Heart right ventricle (tissue), 16 donors: ENCODE measurements at regions not wholly inside any gene's neighbourhood (a gene's known extent, or its start where the extent isn't known, plus 50 kb on each side); places are given as distances from the start of the nearest gene placed in this dataset.

Experiments used
- ATAC-seq, 8 donors: fragments of 200-7000 bp; cut with Tn5 transposase; one replicate each; pipeline ENCODE4 v1.9.1; 2020; ENCODE audit warnings: mild to moderate bottlenecking in 8 of 8, moderate library complexity in 8 of 8, moderate number of reproducible peaks in 1 of 8
- DNase-seq, 2 donors: peaks; one replicate each; pipeline ENCODE4 v3.0.0-alpha.2; 2020
- H3K27ac ChIP-seq, 10 donors: fragments of 200-600 bp; sonication (generic) in 2 of 10; one replicate each; pipeline versions ENCODE4 v1.5.0 to v1.8.0; 2020 to 2022; ENCODE audit warnings: mild to moderate bottlenecking in 3 of 10
- H3K27me3 ChIP-seq, 7 donors: fragments of 200-600 bp; one replicate each; pipeline ENCODE4 v1.8.0; 2021 to 2022; ENCODE audit warnings: mild to moderate bottlenecking in 2 of 7
- H3K36me3 ChIP-seq, 9 donors: fragments of 200-600 bp; sonication (generic) in 1 of 9; one replicate each; pipeline versions ENCODE4 v1.5.0 to v1.8.0; 2020 to 2022; ENCODE audit warnings: mild to moderate bottlenecking in 2 of 9
- H3K4me1 ChIP-seq, 9 donors: fragments of 200-600 bp; sonication (generic) in 1 of 9; one replicate each; pipeline versions ENCODE4 v1.5.0 to v1.8.0; 2020 to 2022; ENCODE audit warnings: mild to moderate bottlenecking in 4 of 9
- H3K4me3 ChIP-seq, 10 donors: fragments of 200-600 bp; sonication (generic) in 2 of 10; one replicate each; pipeline versions ENCODE4 v1.5.0 to v1.8.0; 2020 to 2022; ENCODE audit warnings: mild to moderate bottlenecking in 7 of 10, moderate library complexity in 2 of 10
- H3K9me3 ChIP-seq, 11 donors: fragments of 200-600 bp in 10 of 11; sonication (generic) in 2 of 11; one replicate each; pipeline versions ENCODE4 v1.5.0 to v1.8.0; 2013 to 2022; ENCODE audit warnings: mild to moderate bottlenecking in 2 of 11, control low read depth in 1 of 11, moderate library complexity in 1 of 11
- CTCF ChIP-seq, 9 donors: fragments of 200-600 bp; sonication (generic) in 2 of 9; IDR thresholded peaks; one replicate each; pipeline versions ENCODE4 v1.5.0 to v1.8.0; 2021 to 2022; ENCODE audit warnings: antibody characterized with exemption in 9 of 9, mild to moderate bottlenecking in 5 of 9, moderate library complexity in 1 of 9
- WGBS, 2 donors: extraction: QIAGEN DNeasy Blood & Tissue Kit; methylation state at CpG; one replicate each; pipeline ENCODE4 v1.1.7; 2013; ENCODE audit warnings: inconsistent platforms in 1 of 2; 5-methylcytosine and 5-hydroxymethylcytosine counted together
- intact Hi-C, 10 donors: fragments of 100-400 bp; cut with DNase I; formaldehyde crosslinking; loops; one replicate each; pipeline versions ENCODE4 v1.11.1 to v1.14.2; 2022
- donor health status: Arrhythmogenic right ventricular cardiomyopathy.
- donor health status: ischemic (EF 13 %, LVEDD 7.1; RV severe dilation, severe dysfunction).
- donor health status: healthy with polysubstance abuse.
- donor health status: DM: no; HTN: yes; CAD: no.
- donor health status: DM: no; HTN: no; CAD: no.
- donor health status: ischemic (EF 25% LVEDD 6.9; RV normal size, moderate dysfunction).
- donor health status: ischemic (EF 25% LVEDD 5.7; RV mildly dilated, moderate dysfunction).
- donor health status: healthy.
- donor health status: DM: yes; HTN: yes; CAD: no.
- donor health status: Ischemic cardiomyopathy.
- donor health status: ischemic (EF 35%, LVEDD 5.7; RV mildly dilated, moderate dysfunction).
- donor health status: nonischemic (EF 11% LVEDD 7.7; RV severe dilation, severe dysfunction).
- donor health status: DM: yes; HTN: yes; CAD: no.
- donor health status: PGD.
- donor health status: ischemic (EF 29% LVEDD 5.4; RV normal size, mild dysfunction).
- donor health status: nonischemic (EF 23%, LVEDD 6.1; RV moderate dilation, normal function).

- H3K9me3 ChIP-seq = peaks cover 0 to 6% (median 0%) of the 10 kb centered on the region in 11 donors
- no peak for TF ChIP-seq CTCF (IDR thresholded peaks at IDR 0.05)
- DNase-seq (no peak), ATAC-seq (no peak)
- H3K4me3 ChIP-seq = no peak overlapping the region
- H3K27ac ChIP-seq = no peak overlapping the region
- no peaks in the 10 kb centered on the region for H3K27me3 ChIP-seq
- 90 to 95% methylated on average over 1 of the region's 1 CpG for WGBS, 2 donors
- intact Hi-C loops = no loop called here
- no peaks in the 10 kb centered on the region for H3K36me3 ChIP-seq
- no peaks in the 10 kb centered on the region for H3K4me1 ChIP-seq
Observed at GRCh38 chr2:82278416-82278815, 1973.9 kb upstream of the LRRTM1 start.

- intact Hi-C loops = no loop called here
- Histone ChIP-seq H3K9me3 (peaks cover 0 to 6% (median 0%) of the 10 kb centered on the region in 11 donors), H3K27ac (no peak overlapping the region), H3K27me3 (no peaks in the 10 kb centered on the region), H3K4me1 (no peaks in the 10 kb centered on the region), H3K4me3 (no peak overlapping the region), H3K36me3 (no peaks in the 10 kb centered on the region)
- WGBS, 2 donors = 86% methylated on average over 2 of the region's 2 CpGs
- ATAC-seq (no peak), DNase-seq (no peak)
- no peak for TF ChIP-seq CTCF (IDR thresholded peaks at IDR 0.05)
Observed at GRCh38 chr2:82275599-82275998, 1971.0 kb upstream of the LRRTM1 start.

- Histone ChIP-seq H3K36me3 (no peaks in the 10 kb centered on the region), H3K4me1 (no peaks in the 10 kb centered on the region), H3K9me3 (peaks cover 0 to 5% (median 0%) of the 10 kb centered on the region in 11 donors), H3K27ac (no peak overlapping the region), H3K27me3 (no peaks in the 10 kb centered on the region), H3K4me3 (no peak overlapping the region)
- intact Hi-C loops = no loop called here
- ATAC-seq = no peak
- TF ChIP-seq CTCF (IDR thresholded peaks at IDR 0.05) = no peak
- DNase-seq = no peak
Observed at GRCh38 chr2:82268446-82268845, 1963.9 kb upstream of the LRRTM1 start.

- peaks cover 0 to 8% (median 0%) of the 10 kb centered on the region in 11 donors for H3K9me3 ChIP-seq
- no peaks in the 10 kb centered on the region for H3K4me1 ChIP-seq
- H3K4me3 ChIP-seq = no peak overlapping the region
- H3K27ac ChIP-seq = no peak overlapping the region
- no peaks in the 10 kb centered on the region for H3K27me3 ChIP-seq
- WGBS, 2 donors = 86 to 92% methylated on average over 3 of the region's 3 CpGs
- intact Hi-C loops = no loop called here
- DNase-seq (no peak), ATAC-seq (no peak)
- TF ChIP-seq CTCF (IDR thresholded peaks at IDR 0.05) = no peak
- no peaks in the 10 kb centered on the region for H3K36me3 ChIP-seq
Observed at GRCh38 chr2:82260521-82260920, 1956.0 kb upstream of the LRRTM1 start.

- DNase-seq (no peak), ATAC-seq (no peak)
- intact Hi-C loops = no loop called here
Observed at GRCh38 chr2:82259551-82259950, 1955.0 kb upstream of the LRRTM1 start.

More at GRCh38 chr2:82259551-82259950, 1955.0 kb upstream of the LRRTM1 start:
- Histone ChIP-seq H3K4me1 (no peaks in the 10 kb centered on the region), H3K36me3 (no peaks in the 10 kb centered on the region), H3K9me3 (peaks cover 0 to 16% (median 0%) of the 10 kb centered on the region in 11 donors), H3K4me3 (no peak overlapping the region), H3K27me3 (no peaks in the 10 kb centered on the region), H3K27ac (no peak overlapping the region)
- TF ChIP-seq CTCF (IDR thresholded peaks at IDR 0.05) = no peak
- WGBS, 2 donors = 82 to 87% methylated on average over 2 of the region's 2 CpGs
